Psoas muscle (tissue), 7 donors: ENCODE measurements at regions not wholly inside any gene's neighbourhood (a gene's known extent, or its start where the extent isn't known, plus 50 kb on each side); places are given as distances from the start of the nearest gene placed in this dataset.

Experiments used
- ATAC-seq, 4 donors: fragments of 200-7000 bp; cut with Tn5 transposase; one replicate each; pipeline ENCODE4 v1.9.1; 2020; ENCODE audit warnings: moderate library complexity in 3 of 4, mild to moderate bottlenecking in 2 of 4
- DNase-seq, 2 donors: peaks; one replicate each; pipeline ENCODE4 v3.0.0-alpha.2; 2020
- H3K27ac ChIP-seq: fragments of 200-600 bp; one replicate; pipeline ENCODE4 v1.8.0; 2022
- H3K27me3 ChIP-seq, 3 donors: fragments of 200-600 bp in 1 of 3; one replicate each; pipeline versions ENCODE4 v1.6.1 to v1.8.0; 2013 to 2022; ENCODE audit warnings: low read length in 2 of 3, mild to moderate bottlenecking in 2 of 3, moderate library complexity in 1 of 3; ENCODE audit not compliant: insufficient read depth in 3 of 3
- H3K36me3 ChIP-seq, 2 donors: fragments of 200-600 bp in 1 of 2; one replicate each; pipeline versions ENCODE4 v1.6.1 to v1.8.0; 2013 to 2022; ENCODE audit warnings: low read depth in 1 of 2, mild to moderate bottlenecking in 1 of 2, moderate library complexity in 1 of 2; ENCODE audit not compliant: insufficient read depth in 1 of 2
- H3K4me1 ChIP-seq: fragments of 200-600 bp; one replicate; pipeline ENCODE4 v1.8.0; 2022
- H3K4me3 ChIP-seq: fragments of 200-600 bp; one replicate; pipeline ENCODE4 v1.8.0; 2022; ENCODE audit warnings: mild to moderate bottlenecking
- H3K9me3 ChIP-seq: fragments of 200-600 bp; one replicate; pipeline ENCODE4 v1.8.0; 2022
- CTCF ChIP-seq: fragments of 200-600 bp; IDR thresholded peaks from one replicate; pipeline ENCODE4 v1.8.0; 2022; ENCODE audit warnings: antibody characterized with exemption
- WGBS, 3 donors: extraction: QIAGEN DNeasy Blood & Tissue Kit; methylation state at CpG; one replicate each; pipeline versions ENCODE4 v1.1.6 to v1.1.7; 2013; 5-methylcytosine and 5-hydroxymethylcytosine counted together
- intact Hi-C, 2 donors: fragments of 100-400 bp; cut with DNase I; formaldehyde crosslinking; loops; one replicate each; pipeline versions ENCODE4 v1.11.0 to v1.14.2; 2022
- donor health status: healthy with polysubstance abuse.
- donor health status: DM: no; HTN: no; CAD: no; lungs with moderate emphysema.
- donor health status: Bipolar disorder and iron deficiency.
- donor health status: healthy.
- donor health status: DM: yes; HTN: yes; CAD: no.
- donor health status: DM: no; HTN: no; CAD: no.
- donor health status: DM: yes; HTN: yes; CAD: no.

- no peak overlapping the region for H3K27ac ChIP-seq
- ATAC-seq (peak in 2 of 4 donors; percentile 52 to 72), DNase-seq (peak; percentile 60 to 68)
- H3K4me1 ChIP-seq: no peaks in the 10 kb centered on the region
- WGBS, 3 donors: 20 to 24% (median 22%) methylated on average over 11 of the region's 11 CpGs
- H3K27me3 ChIP-seq: no peaks in the 10 kb centered on the region
- intact Hi-C loops: loop anchor here (5.0 to 10.0 kb wide), 3 partner anchors 280 to 987 kb away; no protein-coding TSS in a partner anchor
- H3K36me3 ChIP-seq: no peaks in the 10 kb centered on the region
- H3K9me3 ChIP-seq: no peaks in the 10 kb centered on the region
- TF ChIP-seq CTCF: peak; percentile 72
- no peak overlapping the region for H3K4me3 ChIP-seq
Observed at GRCh38 chr4:81351654-81352445, 119.9 kb downstream of the RASGEF1B start.

GRCh38 chr4:81350040-81350439, 121.7 kb downstream of the RASGEF1B start:
- intact Hi-C loops: loop anchor here (5.0 to 10.0 kb wide), 3 partner anchors 278 to 985 kb away; no protein-coding TSS in a partner anchor
- no peaks in the 10 kb centered on the region for H3K9me3 ChIP-seq
- H3K4me1 ChIP-seq: no peaks in the 10 kb centered on the region
- WGBS, 3 donors: 63 to 90% (median 89%) methylated on average over 3 of the region's 3 CpGs
- H3K27me3 ChIP-seq: no peaks in the 10 kb centered on the region
- no peak overlapping the region for H3K4me3 ChIP-seq
- H3K36me3 ChIP-seq: no peaks in the 10 kb centered on the region
- H3K27ac ChIP-seq: no peak overlapping the region
- ATAC-seq (no peak), DNase-seq (no peak)
- TF ChIP-seq CTCF: no peak

GRCh38 chr4:81348778-81349094, 123.0 kb downstream of the RASGEF1B start:
- ATAC-seq (no peak), DNase-seq (no peak)
- intact Hi-C loops: no loop called here
- Histone ChIP-seq H3K4me1 (no peaks in the 10 kb centered on the region), H3K36me3 (no peaks in the 10 kb centered on the region), H3K9me3 (no peaks in the 10 kb centered on the region), H3K4me3 (no peak overlapping the region), H3K27ac (no peak overlapping the region), H3K27me3 (no peaks in the 10 kb centered on the region)
- WGBS, 3 donors: 35 to 65% (median 41%) methylated on average over 1 of the region's 1 CpG
- no peak for TF ChIP-seq CTCF

GRCh38 chr4:81348086-81348777, 123.5 kb downstream of the RASGEF1B start:
- no peak for TF ChIP-seq CTCF
- H3K4me3 ChIP-seq: no peak overlapping the region
- WGBS, 3 donors: 68 to 71% (median 71%) methylated on average over 3 of the region's 3 CpGs
- no peak overlapping the region for H3K27ac ChIP-seq
- H3K4me1 ChIP-seq: no peaks in the 10 kb centered on the region
- intact Hi-C loops: no loop called here
- no peaks in the 10 kb centered on the region for H3K27me3 ChIP-seq
- no peaks in the 10 kb centered on the region for H3K36me3 ChIP-seq
- H3K9me3 ChIP-seq: no peaks in the 10 kb centered on the region
- ATAC-seq: no peak
- no peak for DNase-seq
